DND-41 (cell line): ENCODE measurements at regions not wholly inside any gene's neighbourhood (a gene's known extent, or its start where the extent isn't known, plus 50 kb on each side); places are given as distances from the start of the nearest gene placed in this dataset.

ENCODE experiments used
- ATAC-seq: fragments of 200-7000 bp; cut with Tn5 transposase; 3 replicates; pipeline ENCODE4 v1.9.1; 2021; ENCODE audit warnings: low read depth; ENCODE audit not compliant: insufficient read depth
- DNase-seq: peaks from one replicate; pipeline ENCODE4 v3.0.0-alpha.2; 2020
- H2AFZ ChIP-seq: 2 replicates; pipeline ENCODE4 v1.6.0; 2012; ENCODE audit warnings: low read depth, low read length
- H3K27ac ChIP-seq: 2 replicates; pipeline ENCODE4 v1.5.1; 2012; ENCODE audit warnings: low read length, inconsistent platforms
- H3K27me3 ChIP-seq: fragments of 200-600 bp; sonication (generic); 2 replicates; pipeline ENCODE4 v1.6.0; 2012; ENCODE audit warnings: low read length, mild to moderate bottlenecking, inconsistent platforms; ENCODE audit not compliant: insufficient read depth, poor library complexity
- H3K36me3 ChIP-seq: 2 replicates; pipeline ENCODE4 v1.5.1; 2012; ENCODE audit warnings: low read length, inconsistent platforms; ENCODE audit not compliant: insufficient read depth
- H3K4me1 ChIP-seq: 2 replicates; pipeline ENCODE4 v1.5.1; 2012; ENCODE audit warnings: mild to moderate bottlenecking, low read length; ENCODE audit not compliant: insufficient read depth
- H3K4me2 ChIP-seq: 2 replicates; pipeline ENCODE4 v1.6.0; 2012; ENCODE audit warnings: mild to moderate bottlenecking, moderate library complexity, low read length, inconsistent platforms; ENCODE audit not compliant: insufficient read depth
- H3K4me3 ChIP-seq, 2 experiments: fragments of 200-600 bp in 1 of 2; shearing (Covaris generic) in 1 of 2; 2 replicates each; pipeline ENCODE4 v1.5.1; 2012 to 2016; ENCODE audit warnings: inconsistent platforms in 2 of 2, low read length in 2 of 2, mild to moderate bottlenecking in 2 of 2, low read depth in 1 of 2, moderate library complexity in 1 of 2
- H3K79me2 ChIP-seq: 2 replicates; pipeline ENCODE4 v1.6.0; 2012; ENCODE audit warnings: low read length, inconsistent platforms; ENCODE audit not compliant: insufficient read depth
- H3K9ac ChIP-seq: 2 replicates; pipeline ENCODE4 v1.6.0; 2012; ENCODE audit warnings: low read depth, mild to moderate bottlenecking, inconsistent platforms, low read length, moderate library complexity
- H3K9me3 ChIP-seq: 2 replicates; pipeline ENCODE4 v1.5.1; 2012; ENCODE audit warnings: low read length, moderate library complexity, mild to moderate bottlenecking, inconsistent platforms; ENCODE audit not compliant: insufficient read depth, severe bottlenecking
- H4K20me1 ChIP-seq: 2 replicates; pipeline ENCODE4 v1.6.0; 2012; ENCODE audit warnings: low read length; ENCODE audit not compliant: insufficient read depth
- EZH2 ChIP-seq: IDR thresholded peaks from 3 replicates; pipeline ENCODE4 v1.6.1; 2012; ENCODE audit warnings: borderline replicate concordance, low read depth, mild to moderate bottlenecking, moderate library complexity, low read length, inconsistent platforms; ENCODE audit not compliant: severe bottlenecking
- TF ChIP-seq, protein P1 (sequence below): IDR thresholded peaks from 2 replicates; pipeline ENCODE4 v1.5.1; 2012; ENCODE audit warnings: borderline replicate concordance, low read length, moderate library complexity, mild to moderate bottlenecking; ENCODE audit not compliant: poor library complexity, severe bottlenecking; ENCODE audit errors: extremely low read depth

DNA sequence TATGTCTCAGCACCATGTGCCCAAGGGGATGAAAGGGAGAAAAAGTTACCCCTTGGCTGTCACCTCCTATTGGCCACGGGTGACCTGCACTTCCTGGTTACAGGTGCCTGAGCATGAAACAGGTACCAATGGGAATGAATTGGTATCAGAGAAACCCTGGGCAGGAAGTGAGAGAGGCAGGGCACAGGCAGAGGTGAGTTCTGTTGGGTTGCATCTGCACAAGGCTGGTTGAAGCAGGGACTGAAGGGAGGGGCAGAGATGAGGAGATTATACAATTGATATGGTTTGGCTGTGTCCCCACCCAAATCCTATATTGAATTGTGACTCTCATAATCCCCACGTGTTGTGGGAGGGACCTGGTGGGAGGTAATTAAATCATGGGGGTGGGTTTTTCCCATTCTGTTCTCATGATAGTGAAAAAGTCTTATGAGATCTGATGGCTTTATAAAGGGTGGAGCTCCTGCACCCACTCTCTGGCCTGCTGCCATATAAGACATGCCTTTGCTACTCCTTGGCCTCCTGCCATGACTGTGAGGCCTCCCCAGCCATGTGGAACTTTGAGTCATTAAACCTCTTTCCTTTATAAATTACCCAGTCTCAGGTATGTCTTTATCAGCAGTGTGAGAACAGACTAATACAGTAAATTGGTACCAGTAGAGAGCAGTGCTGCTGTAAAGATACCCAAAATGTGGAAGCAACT, 291.8 kb downstream of the LRFN2 start:
- H3K9me3 ChIP-seq, result no peaks in the 10 kb centered on the region
- no peaks in the 10 kb centered on the region for H3K36me3 ChIP-seq
- H4K20me1 ChIP-seq, result no peaks in the 10 kb centered on the region
- ATAC-seq (no peak), DNase-seq (no peak)
- no peak overlapping the region for H3K4me3 ChIP-seq
- no peaks in the 10 kb centered on the region for H3K27me3 ChIP-seq
- H2AFZ ChIP-seq, result no peak overlapping the region
- no peak overlapping the region for H3K9ac ChIP-seq
- TF ChIP-seq, protein P1, sequence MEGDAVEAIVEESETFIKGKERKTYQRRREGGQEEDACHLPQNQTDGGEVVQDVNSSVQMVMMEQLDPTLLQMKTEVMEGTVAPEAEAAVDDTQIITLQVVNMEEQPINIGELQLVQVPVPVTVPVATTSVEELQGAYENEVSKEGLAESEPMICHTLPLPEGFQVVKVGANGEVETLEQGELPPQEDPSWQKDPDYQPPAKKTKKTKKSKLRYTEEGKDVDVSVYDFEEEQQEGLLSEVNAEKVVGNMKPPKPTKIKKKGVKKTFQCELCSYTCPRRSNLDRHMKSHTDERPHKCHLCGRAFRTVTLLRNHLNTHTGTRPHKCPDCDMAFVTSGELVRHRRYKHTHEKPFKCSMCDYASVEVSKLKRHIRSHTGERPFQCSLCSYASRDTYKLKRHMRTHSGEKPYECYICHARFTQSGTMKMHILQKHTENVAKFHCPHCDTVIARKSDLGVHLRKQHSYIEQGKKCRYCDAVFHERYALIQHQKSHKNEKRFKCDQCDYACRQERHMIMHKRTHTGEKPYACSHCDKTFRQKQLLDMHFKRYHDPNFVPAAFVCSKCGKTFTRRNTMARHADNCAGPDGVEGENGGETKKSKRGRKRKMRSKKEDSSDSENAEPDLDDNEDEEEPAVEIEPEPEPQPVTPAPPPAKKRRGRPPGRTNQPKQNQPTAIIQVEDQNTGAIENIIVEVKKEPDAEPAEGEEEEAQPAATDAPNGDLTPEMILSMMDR, result no peak
- H3K4me2 ChIP-seq, result no peak overlapping the region
- H3K79me2 ChIP-seq, result no peaks in the 10 kb centered on the region
- H3K4me1 ChIP-seq, result no peaks in the 10 kb centered on the region
- H3K27ac ChIP-seq, result no peak overlapping the region

DNA sequence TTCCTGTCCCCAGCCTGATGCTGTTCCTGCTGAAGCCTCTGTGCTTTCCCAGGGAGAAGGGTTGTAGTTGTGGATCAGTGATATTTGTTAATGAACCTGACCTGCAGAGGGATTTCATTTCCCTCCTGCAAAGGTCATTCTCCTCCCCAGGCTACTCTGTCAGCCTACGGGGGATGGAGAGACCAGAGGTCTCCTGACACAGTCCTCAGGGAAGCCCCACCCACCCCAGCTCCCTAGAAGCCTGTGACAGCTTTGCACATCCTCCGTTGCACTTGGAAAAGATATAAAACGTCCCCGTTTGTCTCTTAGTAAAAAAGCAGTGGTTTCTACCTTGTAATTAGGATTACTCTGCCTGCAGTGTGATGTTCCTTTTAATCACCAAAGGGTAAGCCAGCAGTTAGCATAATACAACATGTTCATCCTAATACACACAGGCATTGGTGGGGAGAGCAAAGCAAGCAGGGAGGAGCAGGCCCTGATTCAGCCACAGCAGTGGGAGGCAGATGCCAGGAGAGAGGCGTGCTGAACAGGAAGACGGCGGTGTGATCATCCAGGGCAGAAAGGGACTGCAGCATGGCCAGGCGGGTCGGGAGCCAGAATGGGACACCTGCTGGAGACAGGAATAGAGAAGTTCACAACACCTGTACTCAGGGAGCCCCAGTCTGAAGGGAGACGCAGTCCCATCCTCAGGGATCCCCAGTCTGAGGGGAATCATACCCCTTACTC, 293.5 kb downstream of the LRFN2 start:
- Histone ChIP-seq H3K27ac (no peak overlapping the region), H3K4me2 (no peak overlapping the region), H3K27me3 (no peaks in the 10 kb centered on the region), H3K79me2 (no peaks in the 10 kb centered on the region), H3K36me3 (no peaks in the 10 kb centered on the region), H4K20me1 (no peaks in the 10 kb centered on the region), H3K4me1 (no peaks in the 10 kb centered on the region), H2AFZ (no peak overlapping the region), H3K9ac (no peak overlapping the region), H3K9me3 (no peaks in the 10 kb centered on the region), H3K4me3 (no peak overlapping the region)
- no peak for ATAC-seq
- no peak for DNase-seq
- TF ChIP-seq EZH2, result no peak
- TF ChIP-seq, protein P1, result no peak

DNA sequence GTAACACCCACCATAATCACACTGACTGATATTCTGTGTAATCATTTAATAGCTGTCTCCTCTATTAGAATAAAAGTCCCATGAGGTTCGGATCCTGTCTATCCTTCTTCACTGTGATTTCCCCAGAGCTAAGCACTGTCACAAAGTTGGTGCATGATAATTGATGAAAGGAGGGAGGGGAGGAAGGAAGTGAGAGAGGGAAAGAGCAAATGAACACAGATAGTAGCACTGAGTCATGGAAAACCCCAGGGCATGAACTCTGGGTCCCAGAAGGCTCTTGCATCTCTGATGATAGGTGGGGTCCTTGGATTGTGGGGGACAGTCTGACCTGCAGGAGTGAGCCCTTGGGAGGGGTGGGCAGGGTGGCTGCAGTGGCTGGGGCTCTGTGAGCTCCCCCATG, 294.1 kb downstream of the LRFN2 start:
- DNase-seq (no peak), ATAC-seq (no peak)
- Histone ChIP-seq H4K20me1 (no peaks in the 10 kb centered on the region), H3K9me3 (no peaks in the 10 kb centered on the region), H3K4me1 (no peaks in the 10 kb centered on the region), H3K27me3 (no peaks in the 10 kb centered on the region), H3K36me3 (no peaks in the 10 kb centered on the region), H3K9ac (no peak overlapping the region), H2AFZ (no peak overlapping the region), H3K79me2 (no peaks in the 10 kb centered on the region), H3K4me2 (no peak overlapping the region), H3K27ac (no peak overlapping the region), H3K4me3 (no peak overlapping the region)
- TF ChIP-seq EZH2, result no peak
- TF ChIP-seq, protein P1, result no peak

DNA sequence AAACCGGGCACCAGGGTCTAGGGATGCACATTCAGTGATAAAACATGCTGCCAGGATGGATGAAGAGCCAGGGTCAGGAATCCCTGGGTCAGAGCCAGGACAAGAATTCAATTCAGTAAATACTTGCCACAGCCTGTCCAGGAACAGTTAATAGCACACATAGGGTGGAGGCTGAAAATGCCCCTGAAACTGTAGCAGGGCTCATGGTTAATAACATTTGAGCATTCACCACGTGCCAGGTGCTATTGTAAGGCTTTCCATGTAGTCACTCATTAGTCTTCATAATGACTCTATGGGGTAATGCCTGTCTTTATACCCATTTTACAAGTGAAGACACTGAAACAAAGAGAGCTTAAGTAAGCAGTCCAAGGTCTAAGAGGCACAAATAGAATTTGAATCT, 296.3 kb downstream of the LRFN2 start:
- no peak overlapping the region for H3K4me2 ChIP-seq
- no peaks in the 10 kb centered on the region for H3K36me3 ChIP-seq
- no peaks in the 10 kb centered on the region for H3K9me3 ChIP-seq
- H4K20me1 ChIP-seq, result no peaks in the 10 kb centered on the region
- no peaks in the 10 kb centered on the region for H3K4me1 ChIP-seq
- no peak overlapping the region for H3K9ac ChIP-seq
- no peaks in the 10 kb centered on the region for H3K27me3 ChIP-seq
- no peak for ATAC-seq
- no peak for DNase-seq
- no peak overlapping the region for H2AFZ ChIP-seq
- no peaks in the 10 kb centered on the region for H3K79me2 ChIP-seq
- no peak overlapping the region for H3K4me3 ChIP-seq
- no peak overlapping the region for H3K27ac ChIP-seq
- TF ChIP-seq, protein P1, result no peak
- no peak for TF ChIP-seq EZH2
